Activated B cell treated with CpG ODN at 0.5 μM for 24 hours (primary cell): ENCODE measurements at regions not wholly inside any gene's neighbourhood (a gene's known extent, or its start where the extent isn't known, plus 50 kb on each side); places are given as distances from the start of the nearest gene placed in this dataset.

ENCODE experiments used
- ATAC-seq: fragments of 200-7000 bp; cut with Tn5 transposase; one replicate; pipeline ENCODE4 v1.10.0; 2021; ENCODE audit warnings: low read depth, mild to moderate bottlenecking, moderate library complexity
- CTCF ChIA-PET: fragments of 350-600 bp; sonication (Branson Sonifier 250); formaldehyde crosslinking; loops from one replicate; lab custom pipeline; 2021; ENCODE audit warnings: antibody characterized with exemption; lab: Charles Lee
- POLR2A ChIA-PET: fragments of 350-600 bp; sonication (Branson Sonifier 250); formaldehyde crosslinking; loops from one replicate; lab custom pipeline; 2021; ENCODE audit warnings: antibody characterized with exemption; lab: Charles Lee
- DNase-seq: peaks from one replicate; pipeline ENCODE4 v3.0.0; 2022
- H3K27ac Mint-ChIP-seq: one replicate; pipeline ENCODE4 v1.8.0; 2020; ENCODE audit warnings: mixed read lengths
- H3K27me3 Mint-ChIP-seq: one replicate; pipeline ENCODE4 v1.8.0; 2021; ENCODE audit warnings: mixed read lengths
- H3K36me3 Mint-ChIP-seq: one replicate; pipeline ENCODE4 v1.8.0; 2021; ENCODE audit warnings: low read depth, mixed read lengths
- H3K4me1 Mint-ChIP-seq: one replicate; pipeline ENCODE4 v1.8.0; 2021; ENCODE audit warnings: mixed read lengths
- H3K4me3 Mint-ChIP-seq: one replicate; pipeline ENCODE4 v1.8.0; 2020; ENCODE audit warnings: mild to moderate bottlenecking, mixed read lengths
- H3K9me3 Mint-ChIP-seq: one replicate; pipeline ENCODE4 v1.8.0; 2020; ENCODE audit warnings: mixed read lengths
- intact Hi-C: fragments of 100-400 bp; cut with micrococcal nuclease; formaldehyde crosslinking; loops from one replicate; pipeline ENCODE4 v1.15.1; 2024
- TF ChIP-seq, protein P1 (sequence below): fragments of 200-600 bp; IDR thresholded peaks from one replicate; pipeline ENCODE4 v1.8.0; 2022; ENCODE audit warnings: antibody characterized with exemption, mild to moderate bottlenecking

DNA sequence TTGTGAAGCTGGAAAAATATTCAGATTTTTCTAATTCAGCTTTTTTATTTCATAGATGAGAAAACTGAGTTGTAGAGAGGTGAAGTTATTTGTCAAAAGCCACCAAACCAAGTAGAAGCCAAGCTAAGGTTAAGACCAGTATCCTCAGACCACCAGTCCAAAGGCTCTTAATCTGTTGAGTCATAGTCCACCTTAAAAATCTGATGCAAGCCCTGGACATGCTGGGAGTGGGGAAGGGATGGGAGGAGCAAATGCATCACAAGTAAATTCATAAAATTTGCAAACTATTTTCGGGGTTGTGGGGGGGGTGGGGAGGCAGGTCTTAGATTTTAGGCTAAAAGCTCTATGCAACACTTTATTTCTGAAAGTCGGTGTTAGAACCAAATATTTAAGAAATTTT, 307.7 kb upstream of the SEMA6D start:
- POLR2A ChIA-PET = no interaction called here
- H3K4me3 Mint-ChIP-seq = no peak overlapping the region
- H3K9me3 Mint-ChIP-seq = no peaks in the 10 kb centered on the region
- DNase-seq = no peak
- TF ChIP-seq, protein P1, sequence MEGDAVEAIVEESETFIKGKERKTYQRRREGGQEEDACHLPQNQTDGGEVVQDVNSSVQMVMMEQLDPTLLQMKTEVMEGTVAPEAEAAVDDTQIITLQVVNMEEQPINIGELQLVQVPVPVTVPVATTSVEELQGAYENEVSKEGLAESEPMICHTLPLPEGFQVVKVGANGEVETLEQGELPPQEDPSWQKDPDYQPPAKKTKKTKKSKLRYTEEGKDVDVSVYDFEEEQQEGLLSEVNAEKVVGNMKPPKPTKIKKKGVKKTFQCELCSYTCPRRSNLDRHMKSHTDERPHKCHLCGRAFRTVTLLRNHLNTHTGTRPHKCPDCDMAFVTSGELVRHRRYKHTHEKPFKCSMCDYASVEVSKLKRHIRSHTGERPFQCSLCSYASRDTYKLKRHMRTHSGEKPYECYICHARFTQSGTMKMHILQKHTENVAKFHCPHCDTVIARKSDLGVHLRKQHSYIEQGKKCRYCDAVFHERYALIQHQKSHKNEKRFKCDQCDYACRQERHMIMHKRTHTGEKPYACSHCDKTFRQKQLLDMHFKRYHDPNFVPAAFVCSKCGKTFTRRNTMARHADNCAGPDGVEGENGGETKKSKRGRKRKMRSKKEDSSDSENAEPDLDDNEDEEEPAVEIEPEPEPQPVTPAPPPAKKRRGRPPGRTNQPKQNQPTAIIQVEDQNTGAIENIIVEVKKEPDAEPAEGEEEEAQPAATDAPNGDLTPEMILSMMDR = no peak
- CTCF ChIA-PET = no interaction called here
- H3K27me3 Mint-ChIP-seq = no peaks in the 10 kb centered on the region
- no peak for ATAC-seq
- H3K36me3 Mint-ChIP-seq = no peaks in the 10 kb centered on the region
- no peaks in the 10 kb centered on the region for H3K4me1 Mint-ChIP-seq
- no peak overlapping the region for H3K27ac Mint-ChIP-seq
- intact Hi-C loops = no loop called here

DNA sequence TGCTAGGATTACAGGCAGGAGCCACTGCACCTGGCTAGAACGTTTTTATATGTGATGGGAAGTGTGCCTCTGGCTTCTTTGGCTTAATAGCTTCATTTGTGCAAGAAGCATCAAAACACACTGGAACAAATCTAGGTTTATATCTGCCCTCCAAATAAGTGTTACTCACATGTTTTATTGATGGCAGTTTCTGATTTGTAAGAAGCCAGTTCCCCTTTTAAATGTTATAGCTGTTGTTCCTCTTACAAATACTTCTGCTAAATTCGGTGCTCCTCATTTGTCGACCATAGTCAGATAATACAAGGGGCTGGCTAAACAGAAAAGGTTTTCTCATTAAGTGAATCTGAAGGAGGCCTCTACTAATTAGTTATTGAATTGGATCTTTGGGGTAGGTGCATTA, 307.1 kb upstream of the SEMA6D start:
- Mint-ChIP-seq H3K4me1 (no peaks in the 10 kb centered on the region), H3K27ac (no peak overlapping the region), H3K27me3 (no peaks in the 10 kb centered on the region), H3K9me3 (no peaks in the 10 kb centered on the region), H3K4me3 (no peak overlapping the region), H3K36me3 (no peaks in the 10 kb centered on the region)
- ChIA-PET POLR2A (no interaction called here), CTCF (no interaction called here)
- ATAC-seq (no peak), DNase-seq (no peak)
- intact Hi-C loops = no loop called here
- TF ChIP-seq, protein P1 = no peak

- H3K9me3 Mint-ChIP-seq = no peaks in the 10 kb centered on the region
- no peak overlapping the region for H3K4me3 Mint-ChIP-seq
- POLR2A ChIA-PET = no interaction called here
- H3K27me3 Mint-ChIP-seq = no peaks in the 10 kb centered on the region
- H3K27ac Mint-ChIP-seq = no peak overlapping the region
- H3K36me3 Mint-ChIP-seq = no peaks in the 10 kb centered on the region
- DNase-seq (no peak), ATAC-seq (no peak)
- TF ChIP-seq, protein P1 = no peak
- intact Hi-C loops = no loop called here
- H3K4me1 Mint-ChIP-seq = no peaks in the 10 kb centered on the region
- CTCF ChIA-PET = no interaction called here
Observed at GRCh38 chr15:47411733-47412132, 305.6 kb upstream of the SEMA6D start.

GRCh38 chr15:47412136-47412535, 305.2 kb upstream of the SEMA6D start:
- TF ChIP-seq, protein P1 = no peak
- no peaks in the 10 kb centered on the region for H3K4me1 Mint-ChIP-seq
- no peak overlapping the region for H3K4me3 Mint-ChIP-seq
- H3K36me3 Mint-ChIP-seq = no peaks in the 10 kb centered on the region
- ChIA-PET POLR2A (no interaction called here), CTCF (no interaction called here)
- H3K27ac Mint-ChIP-seq = no peak overlapping the region
- no peak for ATAC-seq
- H3K9me3 Mint-ChIP-seq = no peaks in the 10 kb centered on the region
- DNase-seq = no peak
- intact Hi-C loops = no loop called here
- no peaks in the 10 kb centered on the region for H3K27me3 Mint-ChIP-seq

DNA sequence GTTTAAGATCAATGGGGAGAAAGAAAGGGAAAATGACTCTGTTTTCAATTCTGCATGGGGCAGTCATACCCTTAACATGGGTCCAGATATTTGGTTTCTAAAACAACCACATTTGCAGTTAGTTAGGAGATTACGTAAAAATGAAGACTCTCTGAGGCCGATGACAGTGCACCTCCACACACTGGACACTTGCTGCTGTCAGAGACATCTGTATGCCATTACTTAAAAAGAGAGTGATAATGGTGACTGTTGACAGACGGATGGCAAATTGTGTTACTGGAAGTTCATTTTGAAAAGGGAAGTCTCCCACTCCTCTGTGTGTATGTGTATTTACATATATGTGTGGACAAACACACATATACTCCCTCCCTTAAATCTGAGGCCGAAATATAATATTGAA, 304.5 kb upstream of the SEMA6D start:
- intact Hi-C loops = no loop called here
- H3K4me3 Mint-ChIP-seq = no peak overlapping the region
- DNase-seq (no peak), ATAC-seq (no peak)
- ChIA-PET POLR2A (no interaction called here), CTCF (no interaction called here)
- H3K36me3 Mint-ChIP-seq = no peaks in the 10 kb centered on the region
- no peak overlapping the region for H3K27ac Mint-ChIP-seq
- H3K9me3 Mint-ChIP-seq = no peaks in the 10 kb centered on the region
- TF ChIP-seq, protein P1 = no peak
- H3K27me3 Mint-ChIP-seq = no peaks in the 10 kb centered on the region
- no peaks in the 10 kb centered on the region for H3K4me1 Mint-ChIP-seq
